Erythroblast (primary cell): ENCODE measurements at regions not wholly inside any gene's neighbourhood (a gene's known extent, or its start where the extent isn't known, plus 50 kb on each side); places are given as distances from the start of the nearest gene placed in this dataset.
"Not testable (repeated sequence)": the region's sequence is repeated elsewhere in the genome, so short reads cannot be mapped to it uniquely, and the experiment has no call there.

Experiments used
- DNase-seq, 2 experiments: peaks; one replicate each; lab custom pipeline; 2025; lab: John Stamatoyannopoulos, UW
- GATA1 ChIP-seq: IDR thresholded peaks from 2 replicates; pipeline ENCODE4 v1.6.1; 2011; ENCODE audit warnings: low read depth, mild to moderate bottlenecking, control low read depth, low read length, moderate library complexity
- POLR2A ChIP-seq: IDR thresholded peaks from 2 replicates; pipeline ENCODE4 v1.6.1; 2011; ENCODE audit warnings: mild to moderate bottlenecking, low read length

DNA sequence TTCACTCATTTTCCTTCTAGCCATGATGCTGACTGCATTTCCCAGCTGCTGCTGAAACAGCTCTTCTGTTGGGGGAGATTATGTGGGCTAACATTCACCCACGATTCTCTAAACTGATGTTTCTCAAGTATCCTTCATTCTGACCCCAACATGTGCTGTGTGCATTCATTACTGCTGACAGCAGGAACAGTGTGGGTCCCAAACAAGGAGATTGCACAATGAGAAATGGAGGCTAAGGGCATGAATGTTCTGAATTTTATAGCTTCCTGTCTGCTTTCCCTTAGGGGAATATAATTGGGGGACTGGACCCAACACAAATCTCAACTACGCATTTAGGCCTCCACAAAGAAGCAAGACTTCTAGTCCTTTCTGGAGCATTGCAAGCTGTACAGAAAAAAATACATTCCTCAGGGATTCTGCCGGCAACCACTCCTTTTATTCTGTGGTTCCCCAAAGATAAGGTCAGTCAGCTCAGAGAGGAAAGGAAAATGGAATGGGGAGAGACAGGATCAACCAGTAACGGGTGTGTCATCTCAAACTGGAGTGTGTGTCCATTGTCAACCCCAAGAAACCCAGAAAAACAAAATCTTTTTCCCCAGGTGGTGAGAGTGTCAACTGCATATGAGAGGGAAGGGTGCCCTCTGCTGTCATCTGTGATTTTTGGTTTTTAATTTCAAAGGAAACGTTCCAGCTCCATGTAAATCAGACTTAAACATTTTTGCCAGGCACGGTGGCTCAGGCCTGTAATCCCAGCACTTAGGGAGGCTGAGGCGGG lies 81.5 kb upstream of the EGFL6 start:
- peak; percentile 15 to 65 for DNase-seq

DNA sequence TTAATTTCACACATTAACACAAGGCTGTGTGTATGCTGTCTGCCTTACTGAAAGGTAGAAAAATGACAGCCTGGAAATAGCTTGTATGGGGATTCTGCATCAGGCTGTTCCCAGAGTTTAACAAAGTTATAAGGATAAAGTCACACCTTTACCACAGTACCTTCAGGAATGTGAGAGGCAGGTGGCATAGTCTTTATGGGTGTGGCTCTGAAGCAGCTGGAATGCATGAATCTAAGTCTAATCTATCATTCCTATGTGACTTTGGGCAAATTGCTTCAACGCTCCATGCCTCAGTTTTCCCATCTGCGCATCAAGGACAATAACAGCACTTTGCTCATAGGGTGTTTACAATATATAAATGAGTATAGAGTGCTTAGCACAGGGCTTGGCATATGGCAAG lies 84.2 kb upstream of the EGFL6 start:
- no peak for DNase-seq
- TF ChIP-seq GATA1 (no peak), POLR2A (no peak)

More for the DNA sequence above, 81.5 kb upstream of the EGFL6 start:
- TF ChIP-seq GATA1 (no peak), POLR2A (no peak)

- TF ChIP-seq POLR2A = no peak
- TF ChIP-seq GATA1 = no peak
- DNase-seq = no peak
Measured at GRCh38 chrX:13483773-13484172, 85.6 kb upstream of the EGFL6 start.

GRCh38 chrX:13482746-13483541 lies 86.5 kb upstream of the EGFL6 start:
- TF ChIP-seq POLR2A (no peak), GATA1 (no peak)
- DNase-seq = no peak

DNA sequence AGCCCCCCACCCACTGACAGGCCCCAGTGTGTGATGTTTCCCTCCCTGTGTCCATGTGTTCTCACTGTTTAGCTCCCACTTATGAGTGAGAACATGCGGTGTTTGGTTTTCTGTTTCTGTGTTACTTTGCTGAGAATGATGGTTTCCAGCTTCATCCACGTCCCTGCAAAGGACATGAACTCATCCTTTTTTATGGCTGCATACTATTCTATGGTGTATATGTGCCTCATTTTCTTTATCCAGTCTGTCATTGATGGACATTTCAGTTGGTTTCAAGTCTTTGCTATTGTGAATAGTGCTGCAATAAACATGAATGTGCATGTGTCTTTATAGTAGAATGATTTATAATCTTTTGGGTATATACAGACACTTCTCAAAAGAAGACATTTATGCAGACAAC lies 88.6 kb upstream of the EGFL6 start:
- not testable (repeated sequence) for DNase-seq

DNA sequence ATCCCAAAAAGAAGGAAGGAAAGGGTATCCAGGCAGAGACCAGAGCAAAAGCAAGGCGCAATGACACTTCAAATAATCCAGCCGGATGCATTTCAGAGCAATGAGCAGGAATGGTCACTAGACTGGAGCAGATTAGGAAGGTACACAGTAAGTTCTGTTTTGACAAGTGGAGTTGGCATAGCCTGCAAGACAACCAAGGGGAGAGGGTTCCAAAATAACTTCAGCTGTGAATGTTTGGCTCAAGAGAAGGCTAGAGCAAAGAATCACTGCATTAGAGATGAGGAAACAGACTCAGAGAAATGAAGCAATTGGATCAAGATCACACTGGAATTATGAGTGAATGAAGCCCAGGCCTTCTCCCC lies 90.0 kb upstream of the EGFL6 start:
- no peak for DNase-seq

DNA sequence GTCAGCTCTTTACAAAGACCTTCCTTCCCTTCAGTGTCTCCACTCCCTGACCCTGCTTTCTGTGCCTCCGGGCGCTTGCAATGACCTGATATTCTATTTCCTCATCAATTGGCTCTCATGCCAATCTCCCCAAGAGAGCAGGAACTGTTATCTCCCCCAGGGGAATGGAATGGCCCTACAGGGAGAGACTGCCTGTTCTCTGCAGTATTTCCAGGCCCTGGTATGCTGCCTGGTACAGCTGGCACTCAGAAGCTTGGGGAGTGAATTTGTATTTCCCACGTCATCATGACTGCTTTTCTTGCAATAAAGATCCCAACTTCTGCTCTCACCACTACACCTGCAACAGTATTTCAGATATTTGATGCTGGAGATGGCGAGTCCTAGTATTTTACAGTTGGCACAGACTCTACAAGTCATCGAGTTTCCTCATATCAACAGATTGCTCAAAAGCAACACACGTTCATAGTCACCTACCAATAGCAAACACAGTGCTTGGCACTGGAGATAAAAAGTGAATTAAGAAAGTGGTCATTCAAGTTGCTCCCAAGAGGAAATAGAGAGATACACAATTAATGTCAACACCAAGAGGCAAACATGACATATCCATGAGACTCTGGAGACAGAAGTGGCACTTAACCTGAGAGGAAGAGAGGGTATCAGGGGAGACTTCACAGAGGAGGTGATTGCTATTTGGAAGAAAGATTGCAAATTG lies 90.5 kb upstream of the EGFL6 start:
- TF ChIP-seq POLR2A (no peak), GATA1 (no peak)
- DNase-seq = no peak

More for the DNA sequence above, 90.0 kb upstream of the EGFL6 start:
- no peak for TF ChIP-seq GATA1

DNA sequence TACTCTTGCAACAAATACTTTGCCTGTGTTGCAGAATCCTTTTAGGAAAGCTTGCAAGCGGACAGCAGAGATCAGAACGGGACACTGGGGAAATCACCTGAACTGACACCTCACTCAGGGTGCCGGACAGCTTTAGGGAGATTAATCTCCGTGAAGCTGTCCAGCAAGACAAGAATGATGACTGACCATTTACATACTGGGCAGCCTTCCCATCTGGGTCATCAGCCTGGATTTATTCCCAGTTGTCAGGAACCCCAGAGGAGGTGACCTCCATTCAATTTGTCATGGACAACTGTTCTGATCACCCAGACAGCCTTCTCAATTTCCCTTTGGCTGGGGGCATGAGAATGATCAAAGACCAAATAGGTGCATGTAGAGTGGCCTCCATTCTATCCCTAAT lies 93.0 kb upstream of the EGFL6 start:
- no peak for TF ChIP-seq GATA1
- TF ChIP-seq POLR2A = no peak
- DNase-seq = no peak

DNA sequence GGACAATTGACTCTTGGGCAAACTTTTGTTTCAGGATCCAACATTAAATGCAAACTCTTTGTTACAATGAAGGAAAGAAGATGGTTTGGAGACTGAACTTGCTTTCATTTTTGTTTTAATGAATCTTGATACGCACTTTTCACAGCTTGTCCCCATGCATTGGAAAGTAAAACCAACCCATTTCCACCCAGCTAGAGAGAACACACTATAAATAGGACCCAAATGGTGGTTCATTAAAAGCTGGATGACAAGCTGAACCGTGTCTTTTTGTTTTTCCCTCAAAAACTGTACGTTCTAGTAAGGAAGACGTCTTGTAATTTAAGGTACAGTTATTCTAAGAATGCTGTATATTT lies 95.3 kb upstream of the EGFL6 start:
- no peak for DNase-seq
- TF ChIP-seq GATA1 (no peak), POLR2A (no peak)

- DNase-seq = no peak
Measured at GRCh38 chrX:13473442-13474163, 95.8 kb upstream of the EGFL6 start.

GRCh38 chrX:13472975-13473374 lies 96.4 kb upstream of the EGFL6 start:
- no peak for DNase-seq
- TF ChIP-seq POLR2A = no peak
- TF ChIP-seq GATA1 = no peak

More at GRCh38 chrX:13473442-13474163, 95.8 kb upstream of the EGFL6 start:
- TF ChIP-seq GATA1 (no peak), POLR2A (no peak)

DNA sequence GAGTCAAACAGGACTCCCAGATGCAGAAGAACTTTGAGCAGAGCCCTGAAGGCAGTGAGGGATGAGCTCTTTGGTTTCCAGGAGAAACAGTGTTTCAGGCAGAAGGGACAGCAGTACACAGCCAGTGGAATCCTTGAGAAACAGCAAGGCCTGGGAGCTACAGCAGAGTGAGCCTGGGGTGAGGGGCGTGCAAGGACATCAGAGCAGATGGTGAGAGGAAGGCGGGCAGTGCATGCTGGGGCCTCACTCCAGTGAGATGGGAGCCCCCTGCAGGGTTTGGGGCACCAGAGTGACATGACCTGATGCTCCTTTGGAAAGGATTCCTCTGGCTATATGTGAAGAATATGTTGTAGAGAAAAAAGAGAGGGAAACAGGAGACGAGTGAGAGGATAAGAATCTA lies 98.1 kb upstream of the EGFL6 start:
- no peak for TF ChIP-seq POLR2A
- TF ChIP-seq GATA1 = no peak
- DNase-seq = no peak

GRCh38 chrX:13470685-13470977 lies 98.8 kb upstream of the EGFL6 start:
- TF ChIP-seq GATA1 = no peak
- no peak for TF ChIP-seq POLR2A
- no peak for DNase-seq

GRCh38 chrX:13469963-13470684 lies 99.3 kb upstream of the EGFL6 start:
- DNase-seq = peak in 1 of 2 experiments; percentile 0
- no peak for TF ChIP-seq GATA1
- no peak for TF ChIP-seq POLR2A
